H1 (cell line): ENCODE measurements at regions not wholly inside any gene's neighbourhood (a gene's known extent, or its start where the extent isn't known, plus 50 kb on each side); places are given as distances from the start of the nearest gene placed in this dataset.

Experiments
- CTCF ChIA-PET: fragments of 300-600 bp; sonication (Branson Sonifier 250); formaldehyde crosslinking; loops from one replicate; lab custom pipeline; 2021; ENCODE audit not compliant: partially characterized antibody; lab: Charles Lee
- POLR2A ChIA-PET: fragments of 300-600 bp; sonication (Branson Sonifier 250); formaldehyde crosslinking; loops from one replicate; lab custom pipeline; 2021; ENCODE audit warnings: inconsistent platforms; ENCODE audit not compliant: partially characterized antibody; lab: Charles Lee
- DNase-seq, 2 experiments: peaks; one replicate each; pipeline versions ENCODE4 v3.0.0 to v3.0.0-alpha.2; 2010 to 2022; ENCODE audit warnings: low spot score in 2 of 2, low read depth in 1 of 2, mixed read lengths in 1 of 2
- FAIRE-seq: peaks from 2 replicates; lab custom pipeline; 2011; peaks lifted over from hg19 to GRCh38; lab: Jason Lieb, UNC
- H2AFZ ChIP-seq: 2 replicates; pipeline ENCODE4 v1.8.1; 2012; ENCODE audit warnings: low read length, inconsistent platforms
- H2AK5ac ChIP-seq: 2 replicates; pipeline ENCODE4 v1.6.1; 2013; ENCODE audit warnings: low read depth, low read length
- H2BK120ac ChIP-seq: replicated peaks from 2 replicates; pipeline ENCODE3; 2013; ENCODE audit warnings: low read depth, low read length, inconsistent platforms
- H2BK12ac ChIP-seq: 2 replicates; pipeline ENCODE4 v1.6.1; 2013; ENCODE audit warnings: low read depth, low read length
- H2BK15ac ChIP-seq: 2 replicates; pipeline ENCODE4 v1.6.1; 2013; ENCODE audit warnings: low read length
- H2BK20ac ChIP-seq: 2 replicates; pipeline ENCODE4 v1.6.1; 2013; ENCODE audit warnings: low read length
- H2BK5ac ChIP-seq: 2 replicates; pipeline ENCODE4 v1.6.1; 2013; ENCODE audit warnings: low read depth, low read length
- H3K14ac ChIP-seq: 2 replicates; pipeline ENCODE4 v1.6.1; 2013; ENCODE audit warnings: inconsistent platforms; ENCODE audit not compliant: insufficient read length
- H3K18ac ChIP-seq: 2 replicates; pipeline ENCODE4 v1.6.1; 2013; ENCODE audit warnings: low read length; ENCODE audit errors: extremely low read depth
- H3K23ac ChIP-seq: 2 replicates; pipeline ENCODE4 v1.6.1; 2013; ENCODE audit warnings: inconsistent platforms; ENCODE audit not compliant: insufficient read length
- H3K23me2 ChIP-seq: 2 replicates; pipeline ENCODE4 v1.6.1; 2013; ENCODE audit warnings: low read depth, low read length
- H3K27ac ChIP-seq: 2 replicates; pipeline ENCODE4 v1.6.1; 2011; ENCODE audit warnings: low read depth, low read length, inconsistent platforms
- H3K27me3 ChIP-seq, 4 experiments: replicated peaks in 1 of 4; 1 replicate in 1 of 4; 2 replicates in 3 of 4; pipeline versions ENCODE4 v1.6.1 to v1.8.1; 2011 to 2013; ENCODE audit warnings: low read length in 3 of 4, mild to moderate bottlenecking in 3 of 4, inconsistent platforms in 2 of 4, mixed read lengths in 2 of 4, moderate library complexity in 1 of 4; ENCODE audit not compliant: control insufficient read depth in 3 of 4, insufficient read depth in 3 of 4; ENCODE audit errors: extremely low read depth in 1 of 4
- H3K36me3 ChIP-seq, 4 experiments: 2 replicates each; pipeline versions ENCODE4 v1.6.1 to v1.8.1; 2011 to 2013; ENCODE audit warnings: mild to moderate bottlenecking in 4 of 4, low read length in 3 of 4, moderate library complexity in 2 of 4, control low read depth in 1 of 4, inconsistent platforms in 1 of 4; ENCODE audit not compliant: insufficient read depth in 4 of 4, control insufficient read depth in 2 of 4
- H3K4ac ChIP-seq: replicated peaks from 2 replicates; pipeline ENCODE3; 2013; ENCODE audit warnings: low read length, low read depth, mixed read lengths, inconsistent platforms; ENCODE audit not compliant: insufficient read length
- H3K4me1 ChIP-seq, 4 experiments: replicated peaks in 1 of 4; 1 replicate in 1 of 4; 2 replicates in 3 of 4; pipeline versions ENCODE4 v1.6.1 to v1.8.1; 2011 to 2013; ENCODE audit warnings: low read length in 3 of 4, inconsistent platforms in 2 of 4, mixed read lengths in 1 of 4; ENCODE audit not compliant: insufficient read depth in 4 of 4, control insufficient read depth in 3 of 4
- H3K4me2 ChIP-seq, 2 experiments: 2 replicates each; pipeline versions ENCODE4 v1.6.1 to v1.8.1; 2011 to 2013; ENCODE audit warnings: low read depth in 2 of 2, low read length in 2 of 2, control low read depth in 1 of 2, inconsistent platforms in 1 of 2, mild to moderate bottlenecking in 1 of 2; ENCODE audit not compliant: insufficient read depth in 1 of 2
- H3K4me3 ChIP-seq, 4 experiments: fragments of 200-600, 300-600 bp in 1 of 4; sonication (generic), shearing (Covaris generic), sonication (Bioruptor Twin) in 1 of 4; 2 replicates each; pipeline versions ENCODE4 v1.5.1 to v1.8.1; 2011 to 2016; ENCODE audit warnings: low read length in 4 of 4, low read depth in 3 of 4, control low read depth in 2 of 4, inconsistent platforms in 2 of 4, mild to moderate bottlenecking in 2 of 4, mixed read lengths in 1 of 4, moderate library complexity in 1 of 4; ENCODE audit not compliant: insufficient read depth in 2 of 4; ENCODE audit errors: extremely low read depth in 1 of 4
- H3K56ac ChIP-seq: replicated peaks from 2 replicates; pipeline ENCODE3; 2013; ENCODE audit warnings: low read depth, mild to moderate bottlenecking, mixed read lengths, low read length, inconsistent platforms; ENCODE audit not compliant: insufficient read length
- H3K79me1 ChIP-seq: 2 replicates; pipeline ENCODE4 v1.6.1; 2013; ENCODE audit warnings: low read depth, low read length, control low read depth
- H3K79me2 ChIP-seq, 2 experiments: 2 replicates each; pipeline versions ENCODE4 v1.6.1 to v1.8.1; 2012 to 2013; ENCODE audit warnings: low read length in 2 of 2, mild to moderate bottlenecking in 2 of 2, inconsistent platforms in 1 of 2; ENCODE audit not compliant: insufficient read depth in 2 of 2, control insufficient read depth in 1 of 2
- H3K9ac ChIP-seq, 4 experiments: replicated peaks in 1 of 4; 1 replicate in 1 of 4; 2 replicates in 3 of 4; pipeline versions ENCODE4 v1.6.1 to v1.8.1; 2011 to 2013; ENCODE audit warnings: low read depth in 3 of 4, low read length in 3 of 4, control low read depth in 2 of 4, mild to moderate bottlenecking in 2 of 4, moderate library complexity in 2 of 4, inconsistent platforms in 1 of 4; ENCODE audit errors: extremely low read depth in 1 of 4
- H3K9me3 ChIP-seq, 2 experiments: 2 replicates each; pipeline versions ENCODE4 v1.6.1 to v1.8.1; 2012 to 2013; ENCODE audit warnings: mild to moderate bottlenecking in 2 of 2, moderate library complexity in 2 of 2, control low read depth in 1 of 2, inconsistent platforms in 1 of 2, low read depth in 1 of 2, low read length in 1 of 2, mixed read lengths in 1 of 2; ENCODE audit not compliant: insufficient read depth in 2 of 2
- H4K20me1 ChIP-seq, 2 experiments: replicated peaks in 1 of 2; 2 replicates each; pipeline versions ENCODE3 to v1.8.1; 2011 to 2013; ENCODE audit warnings: inconsistent platforms in 2 of 2, low read length in 2 of 2, mild to moderate bottlenecking in 1 of 2; ENCODE audit not compliant: insufficient read depth in 2 of 2, control insufficient read depth in 1 of 2
- H4K5ac ChIP-seq: 2 replicates; pipeline ENCODE4 v1.6.1; 2013; ENCODE audit warnings: low read length, low read depth, mixed read lengths, inconsistent platforms; ENCODE audit not compliant: insufficient read length
- H4K8ac ChIP-seq: 2 replicates; pipeline ENCODE4 v1.8.0; 2013; ENCODE audit warnings: mild to moderate bottlenecking, moderate library complexity, low read length, inconsistent platforms; ENCODE audit not compliant: insufficient read depth; ENCODE audit errors: extremely low read depth
- H4K91ac ChIP-seq: replicated peaks from 2 replicates; pipeline ENCODE3; 2013; ENCODE audit warnings: low read length, mixed read lengths, inconsistent platforms; ENCODE audit not compliant: insufficient read length
- CBX8 ChIP-seq: fragments of 300-800, 300-1000 bp; sonication (generic); IDR thresholded peaks from 2 replicates; pipeline ENCODE4 v1.7.1; 2016; ENCODE audit warnings: low read depth, low read length, borderline replicate concordance
- EGR1 ChIP-seq: IDR thresholded peaks from 2 replicates; pipeline ENCODE4 v1.6.1; 2011; ENCODE audit warnings: low read depth, low read length, borderline replicate concordance
- HDAC2 ChIP-seq, 2 experiments: fragments of 300-600 bp in 1 of 2; sonication (generic) in 1 of 2; IDR thresholded peaks; 2 replicates each; pipeline ENCODE4 v1.6.1; 2011 to 2012; ENCODE audit warnings: low read depth in 2 of 2, low read length in 2 of 2, mild to moderate bottlenecking in 2 of 2, moderate library complexity in 2 of 2, borderline replicate concordance in 1 of 2, inconsistent platforms in 1 of 2
- HDAC6 ChIP-seq: IDR thresholded peaks from one replicate; pipeline ENCODE4 v1.7.1; 2012; ENCODE audit warnings: low read depth, mild to moderate bottlenecking, inconsistent platforms, low read length, moderate library complexity
- NRF1 ChIP-seq: IDR thresholded peaks from 2 replicates; pipeline ENCODE4 v1.6.1; 2011; ENCODE audit warnings: mild to moderate bottlenecking, low read depth, low read length, improper control_type of control experiment
- RBBP5 ChIP-seq: IDR thresholded peaks from 2 replicates; pipeline ENCODE4 v1.7.1; 2012; ENCODE audit warnings: low read depth, mild to moderate bottlenecking, inconsistent platforms, low read length, moderate library complexity, borderline replicate concordance
- SIRT6 ChIP-seq: IDR thresholded peaks from one replicate; pipeline ENCODE4 v1.7.1; 2012; ENCODE audit warnings: low read length, inconsistent platforms
- SP1 ChIP-seq: IDR thresholded peaks from 2 replicates; pipeline ENCODE4 v1.6.1; 2011; ENCODE audit warnings: low read depth, low read length
- whole genome bisulfite sequencing, 2 experiments: shearing (Covaris generic) in 1 of 2; methylation state at CpG; one replicate each; pipeline versions ENCODE4 v1.1.6 to v1.1.7; 2013 to 2015; ENCODE audit warnings: low lambda C conversion rate in 2 of 2, mixed read lengths in 2 of 2, inconsistent platforms in 1 of 2, low coverage in 1 of 2, missing lambda C conversion rate in 1 of 2; ENCODE audit not compliant: insufficient replicate concordance in 2 of 2, insufficient coverage in 1 of 2, insufficient read length in 1 of 2; ENCODE audit errors: extremely low coverage in 1 of 2, missing lambda C conversion rate in 1 of 2; 5-methylcytosine and 5-hydroxymethylcytosine counted together

GRCh38 chr1:148263906-148264255, 111.8 kb upstream of the NBPF11 start:
- Histone ChIP-seq H3K27me3 (no peaks in the 10 kb centered on the region), H3K4me3 (peak overlapping the region; percentile 52 to 76 (median 64)), H3K23ac (no peak overlapping the region), H3K79me2 (no peaks in the 10 kb centered on the region), H3K9ac (peak overlapping the region; percentile 38 to 100 (median 100)), H3K4ac (no peak overlapping the region), H2BK12ac (no peak overlapping the region; the same call in 1 of the 2 replicates), H4K91ac (no peak overlapping the region), H3K27ac (peak overlapping the region; percentile 100; the same call in 1 of the 2 replicates), H3K79me1 (no peaks in the 10 kb centered on the region), H3K9me3 (no peaks in the 10 kb centered on the region), H2AFZ (no peak overlapping the region), H4K5ac (no peak overlapping the region), H3K36me3 (no peaks in the 10 kb centered on the region), H2AK5ac (no peak overlapping the region), H2BK5ac (peak overlapping the region; percentile 100; the same call in 1 of the 2 replicates), H3K14ac (no peak overlapping the region), H2BK15ac (no peak overlapping the region), H2BK120ac (no peak overlapping the region), H4K20me1 (no peaks in the 10 kb centered on the region), H3K4me2 (peak overlapping the region; percentile 73 to 99), H3K4me1 (no peaks in the 10 kb centered on the region; a peak in 1 of 7 replicates), H2BK20ac (no peak overlapping the region), H4K8ac (no peak overlapping the region), H3K23me2 (peaks cover 13% of the 10 kb centered on the region), H3K56ac (no peak overlapping the region), H3K18ac (peak overlapping the region; percentile 71)
- peak in 1 of 2 experiments; percentile 73 for DNase-seq
- CTCF ChIA-PET: interaction anchor here (0.9 kb wide), 1 partner anchor 104 kb away, joined by 3 read pairs; no protein-coding TSS in a partner anchor
- TF ChIP-seq HDAC2 (IDR thresholded peaks at IDR 0.05; ENCODE audit: borderline replicate concordance in 1 of 2, low read depth in 2 of 2, low read length in 2 of 2) (0 out of 4 replicates have a peak, but pooled peaks of 1 of the 2 experiments have one; percentile 44), CBX8 (no peak), EGR1 (no peak), HDAC6 (no peak), SIRT6 (no peak), NRF1 (no peak), RBBP5 (0 out of 2 replicates have a peak, but pooled peaks have one; percentile 40), SP1 (no peak)
- POLR2A ChIA-PET: interaction anchor here (0.6 to 3.3 kb wide), 35 partner anchors 8 to 1179 kb away, joined by 3 to 136 read pairs (median 6); partner anchors contain the start of gene NBPF11
- FAIRE-seq: no peak
- 3% methylated on average over 17 of the region's 17 CpGs; no CpG with 5 or more reads in 1 of the 2 experiments for WGBS, 2 experiments
